Neuronal stem cell (in vitro differentiated cells): ENCODE measurements at regions not wholly inside any gene's neighbourhood (a gene's known extent, or its start where the extent isn't known, plus 50 kb on each side); places are given as distances from the start of the nearest gene placed in this dataset.

Source experiments
- DNase-seq: peaks from one replicate; pipeline ENCODE4 v3.0.0-alpha.2; 2013; ENCODE audit warnings: low spot score
- H2AFZ ChIP-seq: one replicate; pipeline ENCODE4 v1.6.1; 2013; ENCODE audit warnings: mild to moderate bottlenecking, low read length, inconsistent platforms
- H2AK5ac ChIP-seq: 2 replicates; pipeline ENCODE4 v1.6.1; 2013; ENCODE audit warnings: low read depth, mild to moderate bottlenecking, inconsistent platforms, low read length, moderate library complexity, mixed read lengths
- H2BK120ac ChIP-seq: 2 replicates; pipeline ENCODE4 v1.6.1; 2013; ENCODE audit warnings: low read depth, mild to moderate bottlenecking, inconsistent platforms, low read length, moderate library complexity, mixed read lengths
- H2BK12ac ChIP-seq: one replicate; pipeline ENCODE4 v1.6.1; 2013; ENCODE audit warnings: low read length, inconsistent platforms
- H2BK15ac ChIP-seq: 2 replicates; pipeline ENCODE4 v1.6.1; 2013; ENCODE audit warnings: mild to moderate bottlenecking, low read length, inconsistent platforms, mixed read lengths
- H2BK5ac ChIP-seq: one replicate; pipeline ENCODE4 v1.6.1; 2013; ENCODE audit warnings: inconsistent platforms, mild to moderate bottlenecking, low read length, moderate library complexity
- H3K14ac ChIP-seq: one replicate; pipeline ENCODE4 v1.6.1; 2013; ENCODE audit warnings: low read length, inconsistent platforms
- H3K18ac ChIP-seq: 2 replicates; pipeline ENCODE4 v1.6.1; 2013; ENCODE audit warnings: low read length, inconsistent platforms
- H3K23ac ChIP-seq: 2 replicates; pipeline ENCODE4 v1.6.1; 2013; ENCODE audit warnings: low read depth, mild to moderate bottlenecking, mixed read lengths, low read length, inconsistent platforms; ENCODE audit not compliant: poor library complexity
- H3K27ac ChIP-seq: replicated peaks from 3 replicates; pipeline ENCODE4 v1.5.1; 2013; ENCODE audit warnings: low read length, inconsistent platforms
- H3K27me3 ChIP-seq, 3 experiments: 2 replicates each; pipeline ENCODE4 v1.6.1; 2013; ENCODE audit warnings: low read length in 3 of 3, mild to moderate bottlenecking in 2 of 3, inconsistent platforms in 1 of 3, low read depth in 1 of 3, mixed read lengths in 1 of 3, moderate library complexity in 1 of 3; ENCODE audit not compliant: control insufficient read depth in 3 of 3, insufficient read depth in 3 of 3
- H3K36me3 ChIP-seq, 2 donors: replicated peaks in 1 of 2; 2 replicates each; pipeline ENCODE4 v1.6.1; 2013; ENCODE audit warnings: low read length in 2 of 2; ENCODE audit not compliant: control insufficient read depth in 2 of 2, insufficient read depth in 2 of 2
- H3K4ac ChIP-seq: 2 replicates; pipeline ENCODE4 v1.6.1; 2013; ENCODE audit warnings: inconsistent platforms, mild to moderate bottlenecking, low read length, moderate library complexity
- H3K4me1 ChIP-seq, 2 donors: 1 replicate in 1 of 2; 2 replicates in 1 of 2; pipeline ENCODE4 v1.6.1; 2013; ENCODE audit warnings: low read length in 2 of 2, low read depth in 1 of 2; ENCODE audit not compliant: control insufficient read depth in 2 of 2, insufficient read depth in 1 of 2
- H3K4me2 ChIP-seq: one replicate; pipeline ENCODE4 v1.6.1; 2013; ENCODE audit warnings: mild to moderate bottlenecking, low read length, inconsistent platforms; ENCODE audit not compliant: insufficient read depth, poor library complexity, severe bottlenecking
- H3K4me3 ChIP-seq, 2 donors: 2 replicates each; pipeline ENCODE4 v1.5.1; 2013; ENCODE audit warnings: low read length in 2 of 2, mild to moderate bottlenecking in 2 of 2, inconsistent platforms in 1 of 2, moderate library complexity in 1 of 2
- H3K79me1 ChIP-seq: one replicate; pipeline ENCODE4 v1.6.1; 2013; ENCODE audit warnings: low read depth, mild to moderate bottlenecking, inconsistent platforms, low read length, moderate library complexity
- H3K9ac ChIP-seq: one replicate; pipeline ENCODE4 v1.6.1; 2013; ENCODE audit warnings: mild to moderate bottlenecking, low read depth, low read length, inconsistent platforms; ENCODE audit not compliant: poor library complexity
- H3K9me3 ChIP-seq, 2 donors: replicated peaks in 1 of 2; 2 replicates each; pipeline versions ENCODE3 to v1.6.1; 2013; ENCODE audit warnings: low read length in 2 of 2, mild to moderate bottlenecking in 2 of 2, inconsistent platforms in 1 of 2, low read depth in 1 of 2, mixed read lengths in 1 of 2, moderate library complexity in 1 of 2; ENCODE audit not compliant: control insufficient read depth in 2 of 2, insufficient read depth in 1 of 2
- H4K8ac ChIP-seq: one replicate; pipeline ENCODE4 v1.6.1; 2013; ENCODE audit warnings: low read depth, mild to moderate bottlenecking, inconsistent platforms, low read length, moderate library complexity
- H4K91ac ChIP-seq: one replicate; pipeline ENCODE4 v1.6.1; 2013; ENCODE audit warnings: low read length, low read depth, mild to moderate bottlenecking, inconsistent platforms; ENCODE audit not compliant: poor library complexity
- WGBS, 2 donors: extraction: QIAGEN DNeasy Blood & Tissue Kit; methylation state at CpG; one replicate each; pipeline ENCODE4 v1.1.7; 2013; ENCODE audit warnings: missing lambda C conversion rate in 2 of 2, mixed read lengths in 1 of 2; ENCODE audit not compliant: insufficient read length in 2 of 2, insufficient replicate concordance in 1 of 2; ENCODE audit errors: extremely low coverage in 2 of 2; 5-methylcytosine and 5-hydroxymethylcytosine counted together

- Histone ChIP-seq H2AFZ (no peak overlapping the region), H3K4me1 (no peaks in the 10 kb centered on the region), H2AK5ac (no peak overlapping the region), H3K27ac (no peak overlapping the region), H4K8ac (no peak overlapping the region), H3K4me2 (no peak overlapping the region), H2BK12ac (no peak overlapping the region), H2BK5ac (no peak overlapping the region), H3K27me3 (no peaks in the 10 kb centered on the region), H2BK120ac (no peak overlapping the region), H3K14ac (no peak overlapping the region), H3K23ac (no peak overlapping the region), H3K9ac (no peak overlapping the region), H3K36me3 (no peaks in the 10 kb centered on the region), H3K9me3 (no peaks in the 10 kb centered on the region), H3K79me1 (no peaks in the 10 kb centered on the region), H3K4ac (no peak overlapping the region), H3K18ac (no peak overlapping the region), H3K4me3 (no peak overlapping the region), H4K91ac (no peak overlapping the region), H2BK15ac (no peak overlapping the region)
- DNase-seq: no peak
- no CpG with 5 or more reads among the region's 3 CpGs for WGBS, 2 donors
Observed at GRCh38 chr4:110753466-110753865, 130.6 kb upstream of the PITX2 start.

- no peaks in the 10 kb centered on the region for H3K79me1 ChIP-seq
- no peak overlapping the region for H2BK120ac ChIP-seq
- H3K9ac ChIP-seq: no peak overlapping the region
- no CpG with 5 or more reads among the region's 2 CpGs for WGBS, 2 donors
- no peak overlapping the region for H3K4me2 ChIP-seq
- no peak overlapping the region for H2BK15ac ChIP-seq
- H3K27me3 ChIP-seq: no peaks in the 10 kb centered on the region
- H3K18ac ChIP-seq: no peak overlapping the region
- no peak overlapping the region for H2AFZ ChIP-seq
- H2AK5ac ChIP-seq: no peak overlapping the region
- no peak for DNase-seq
- no peak overlapping the region for H3K4ac ChIP-seq
- no peak overlapping the region for H4K91ac ChIP-seq
- no peaks in the 10 kb centered on the region for H3K36me3 ChIP-seq
- H3K4me1 ChIP-seq: no peaks in the 10 kb centered on the region
- H2BK12ac ChIP-seq: no peak overlapping the region
- H2BK5ac ChIP-seq: no peak overlapping the region
- no peak overlapping the region for H4K8ac ChIP-seq
- H3K9me3 ChIP-seq: no peaks in the 10 kb centered on the region
- H3K4me3 ChIP-seq: no peak overlapping the region
- no peak overlapping the region for H3K14ac ChIP-seq
- no peak overlapping the region for H3K23ac ChIP-seq
- H3K27ac ChIP-seq: no peak overlapping the region
Observed at GRCh38 chr4:110754716-110755115, 131.8 kb upstream of the PITX2 start.

GRCh38 chr4:110769578-110769977, 146.7 kb upstream of the PITX2 start:
- no peak overlapping the region for H2BK12ac ChIP-seq
- no peaks in the 10 kb centered on the region for H3K36me3 ChIP-seq
- H3K14ac ChIP-seq: no peak overlapping the region
- H2BK5ac ChIP-seq: no peak overlapping the region
- H3K4me1 ChIP-seq: no peaks in the 10 kb centered on the region
- H3K79me1 ChIP-seq: no peaks in the 10 kb centered on the region
- no peak overlapping the region for H3K18ac ChIP-seq
- no peak overlapping the region for H3K4me2 ChIP-seq
- no peaks in the 10 kb centered on the region for H3K27me3 ChIP-seq
- no peak overlapping the region for H4K91ac ChIP-seq
- no peak overlapping the region for H2BK120ac ChIP-seq
- DNase-seq: no peak
- H3K23ac ChIP-seq: no peak overlapping the region
- H4K8ac ChIP-seq: no peak overlapping the region
- no peak overlapping the region for H2AFZ ChIP-seq
- H2BK15ac ChIP-seq: no peak overlapping the region
- H2AK5ac ChIP-seq: no peak overlapping the region
- no peak overlapping the region for H3K4me3 ChIP-seq
- no peak overlapping the region for H3K27ac ChIP-seq
- WGBS, 2 donors: no CpG with 5 or more reads among the region's 2 CpGs
- H3K9ac ChIP-seq: no peak overlapping the region
- no peaks in the 10 kb centered on the region for H3K9me3 ChIP-seq
- H3K4ac ChIP-seq: no peak overlapping the region

GRCh38 chr4:110770353-110770752, 147.5 kb upstream of the PITX2 start:
- no peak overlapping the region for H3K27ac ChIP-seq
- no peak overlapping the region for H2BK15ac ChIP-seq
- H3K23ac ChIP-seq: no peak overlapping the region
- no peak overlapping the region for H3K14ac ChIP-seq
- no peak overlapping the region for H2BK5ac ChIP-seq
- H3K4me1 ChIP-seq: no peaks in the 10 kb centered on the region
- H3K9ac ChIP-seq: no peak overlapping the region
- H2AK5ac ChIP-seq: no peak overlapping the region
- H2BK12ac ChIP-seq: no peak overlapping the region
- no peak overlapping the region for H4K8ac ChIP-seq
- H2BK120ac ChIP-seq: no peak overlapping the region
- no peak overlapping the region for H4K91ac ChIP-seq
- no peak overlapping the region for H3K4me3 ChIP-seq
- DNase-seq: no peak
- no peaks in the 10 kb centered on the region for H3K36me3 ChIP-seq
- H3K9me3 ChIP-seq: no peaks in the 10 kb centered on the region
- H3K18ac ChIP-seq: no peak overlapping the region
- no peak overlapping the region for H2AFZ ChIP-seq
- no CpG with 5 or more reads among the region's 3 CpGs for WGBS, 2 donors
- no peak overlapping the region for H3K4me2 ChIP-seq
- H3K79me1 ChIP-seq: no peaks in the 10 kb centered on the region
- no peak overlapping the region for H3K4ac ChIP-seq
- no peaks in the 10 kb centered on the region for H3K27me3 ChIP-seq
